ENCODE measurements at regions not wholly inside any gene's neighbourhood (a gene's known extent, or its start where the extent isn't known, plus 50 kb on each side); places are given as distances from the start of the nearest gene placed in this dataset.

- H3K4me3 ChIP-seq (ENCODE audit: insufficient read depth, low read length, poor library complexity, severe bottlenecking), result no peak overlapping the region
- no peaks in the 10 kb centered on the region for H3K9me2 ChIP-seq (replicated peaks; ENCODE audit: insufficient read depth, low read length)
- no peaks in the 10 kb centered on the region for H4K20me1 ChIP-seq (ENCODE audit: low read depth, low read length)
- H3K27ac ChIP-seq (ENCODE audit: low read depth, low read length), result no peak overlapping the region
- no peak overlapping the region for H3K4me2 ChIP-seq (ENCODE audit: low read depth, low read length, poor library complexity, severe bottlenecking)
- H3K9ac ChIP-seq (ENCODE audit: low read length), result no peak overlapping the region
- no peaks in the 10 kb centered on the region for H3F3A ChIP-seq (ENCODE audit: insufficient read depth)
- no peaks in the 10 kb centered on the region for H3K27me3 ChIP-seq (ENCODE audit: low read length)
- no peaks in the 10 kb centered on the region for H3K36me3 ChIP-seq (ENCODE audit: low read length)
- no peaks in the 10 kb centered on the region for H3K9me3 ChIP-seq (ENCODE audit: insufficient read depth, low read length)
- no peaks in the 10 kb centered on the region for H3K79me2 ChIP-seq (ENCODE audit: insufficient read depth, low read length)
- TF ChIP-seq EZH2phosphoT487 (conservative IDR thresholded peaks at IDR 0.05; ENCODE audit: low read length), result no peak
- no peak for TF ChIP-seq CTCF (IDR thresholded peaks at IDR 0.05; ENCODE audit: insufficient read depth, low read length, poor library complexity, severe bottlenecking)
- peak overlapping the region; percentile 12 for H2AFZ ChIP-seq (ENCODE audit: low read depth, low read length, severe bottlenecking)
Observed at GRCh38 chr1:199460933-199461332, 566.6 kb upstream of the NR5A2 start.

DNA sequence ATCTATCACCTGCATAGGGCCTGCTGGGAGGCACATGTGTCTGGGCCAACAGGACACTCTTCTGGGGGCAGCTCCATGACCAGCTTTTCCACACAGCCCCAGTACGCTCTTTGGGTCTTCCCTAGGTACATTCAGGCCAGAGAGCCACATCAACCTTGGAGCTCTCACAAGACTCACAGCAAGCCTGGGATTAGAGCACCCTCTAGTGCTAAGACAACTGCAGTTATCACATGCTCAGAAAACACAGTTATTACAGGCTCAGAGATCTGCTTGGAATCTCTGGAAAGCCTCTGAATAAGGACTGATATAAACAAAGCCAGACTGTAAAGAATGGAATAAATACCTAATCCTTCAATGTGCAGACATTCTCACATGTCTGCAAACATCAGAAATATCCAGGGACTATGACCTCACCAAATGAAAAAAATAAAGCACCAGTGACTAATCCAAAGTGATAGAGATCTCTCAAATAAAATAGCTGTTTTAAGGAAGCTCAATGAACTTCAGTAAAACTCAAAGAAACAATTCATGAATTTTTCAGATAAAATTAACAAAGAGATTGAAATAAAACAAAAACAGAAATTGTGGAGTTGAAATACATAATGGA lies 563.9 kb upstream of the NR5A2 start:
- Histone ChIP-seq H3K4me3 (ENCODE audit: insufficient read depth, low read length, poor library complexity, severe bottlenecking) (no peak overlapping the region), H3K27me3 (ENCODE audit: low read length) (no peaks in the 10 kb centered on the region), H2AFZ (ENCODE audit: low read depth, low read length, severe bottlenecking) (no peak overlapping the region), H3F3A (ENCODE audit: insufficient read depth) (no peaks in the 10 kb centered on the region), H3K9me2 (replicated peaks; ENCODE audit: insufficient read depth, low read length) (no peaks in the 10 kb centered on the region), H4K20me1 (ENCODE audit: low read depth, low read length) (no peaks in the 10 kb centered on the region), H3K79me2 (ENCODE audit: insufficient read depth, low read length) (no peaks in the 10 kb centered on the region), H3K27ac (ENCODE audit: low read depth, low read length) (no peak overlapping the region), H3K36me3 (ENCODE audit: low read length) (no peaks in the 10 kb centered on the region), H3K9ac (ENCODE audit: low read length) (no peak overlapping the region), H3K4me2 (ENCODE audit: low read depth, low read length, poor library complexity, severe bottlenecking) (no peak overlapping the region), H3K9me3 (ENCODE audit: insufficient read depth, low read length) (no peaks in the 10 kb centered on the region)
- peak; percentile 54 for TF ChIP-seq CTCF (IDR thresholded peaks at IDR 0.05; ENCODE audit: insufficient read depth, low read length, poor library complexity, severe bottlenecking)
- no peak for TF ChIP-seq EZH2phosphoT487 (conservative IDR thresholded peaks at IDR 0.05; ENCODE audit: low read length)

- H2AFZ ChIP-seq (ENCODE audit: low read depth, low read length, severe bottlenecking), result no peak overlapping the region
- H3K27ac ChIP-seq (ENCODE audit: low read depth, low read length), result no peak overlapping the region
- H4K20me1 ChIP-seq (ENCODE audit: low read depth, low read length), result no peaks in the 10 kb centered on the region
- no peaks in the 10 kb centered on the region for H3K36me3 ChIP-seq (ENCODE audit: low read length)
- no peak overlapping the region for H3K4me3 ChIP-seq (ENCODE audit: insufficient read depth, low read length, poor library complexity, severe bottlenecking)
- no peaks in the 10 kb centered on the region for H3K9me3 ChIP-seq (ENCODE audit: insufficient read depth, low read length)
- no peaks in the 10 kb centered on the region for H3K79me2 ChIP-seq (ENCODE audit: insufficient read depth, low read length)
- H3K9ac ChIP-seq (ENCODE audit: low read length), result no peak overlapping the region
- TF ChIP-seq CTCF (IDR thresholded peaks at IDR 0.05; ENCODE audit: insufficient read depth, low read length, poor library complexity, severe bottlenecking) (no peak), EZH2phosphoT487 (conservative IDR thresholded peaks at IDR 0.05; ENCODE audit: low read length) (no peak)
- no peak overlapping the region for H3K4me2 ChIP-seq (ENCODE audit: low read depth, low read length, poor library complexity, severe bottlenecking)
- no peaks in the 10 kb centered on the region for H3K27me3 ChIP-seq (ENCODE audit: low read length)
- H3F3A ChIP-seq (ENCODE audit: insufficient read depth), result no peaks in the 10 kb centered on the region
- H3K9me2 ChIP-seq (replicated peaks; ENCODE audit: insufficient read depth, low read length), result no peaks in the 10 kb centered on the region
Observed at GRCh38 chr1:199466961-199467360, 560.5 kb upstream of the NR5A2 start.
